Mesenchymal stem cell (in vitro differentiated cells and primary cell): ENCODE measurements at regions not wholly inside any gene's neighbourhood (a gene's known extent, or its start where the extent isn't known, plus 50 kb on each side); places are given as distances from the start of the nearest gene placed in this dataset.

Source experiments
- DNase-seq: peaks from one replicate; pipeline ENCODE4 v3.0.0-alpha.2; 2013
- H2AFZ ChIP-seq: one replicate; pipeline ENCODE4 v1.6.1; 2013; ENCODE audit warnings: low read depth, mild to moderate bottlenecking, control low read depth, inconsistent platforms, low read length, moderate library complexity
- H2AK5ac ChIP-seq: 2 replicates; pipeline ENCODE4 v1.6.1; 2013; ENCODE audit warnings: low read length, moderate library complexity, mild to moderate bottlenecking, inconsistent platforms; ENCODE audit not compliant: severe bottlenecking
- H2BK120ac ChIP-seq: one replicate; pipeline ENCODE4 v1.6.1; 2013; ENCODE audit warnings: low read depth, mild to moderate bottlenecking, inconsistent platforms, low read length, moderate library complexity
- H2BK12ac ChIP-seq, 2 experiments: one replicate each; pipeline ENCODE4 v1.6.1; 2013; ENCODE audit warnings: inconsistent platforms in 2 of 2, low read length in 2 of 2, mild to moderate bottlenecking in 2 of 2, moderate library complexity in 2 of 2, control low read depth in 1 of 2
- H2BK15ac ChIP-seq: one replicate; pipeline ENCODE4 v1.6.1; 2013; ENCODE audit warnings: mild to moderate bottlenecking, low read depth, inconsistent platforms; ENCODE audit not compliant: poor library complexity, severe bottlenecking
- H2BK5ac ChIP-seq: 2 replicates; pipeline ENCODE4 v1.6.1; 2013; ENCODE audit warnings: low read depth, mild to moderate bottlenecking, low read length, control low read depth, inconsistent platforms; ENCODE audit not compliant: poor library complexity, severe bottlenecking
- H3K14ac ChIP-seq, 2 experiments: one replicate each; pipeline ENCODE4 v1.6.1; 2013; ENCODE audit warnings: inconsistent platforms in 2 of 2, low read length in 2 of 2, control low read depth in 1 of 2, mild to moderate bottlenecking in 1 of 2, moderate library complexity in 1 of 2
- H3K18ac ChIP-seq, 2 experiments: one replicate each; pipeline ENCODE4 v1.6.1; 2013; ENCODE audit warnings: inconsistent platforms in 2 of 2, low read length in 2 of 2, control low read depth in 1 of 2, low read depth in 1 of 2, mild to moderate bottlenecking in 1 of 2
- H3K23ac ChIP-seq, 2 experiments: one replicate each; pipeline ENCODE4 v1.6.1; 2013; ENCODE audit warnings: inconsistent platforms in 2 of 2, low read length in 2 of 2, mild to moderate bottlenecking in 2 of 2, moderate library complexity in 2 of 2, control low read depth in 1 of 2
- H3K27ac ChIP-seq: 2 replicates; pipeline ENCODE4 v1.5.1; 2013; ENCODE audit warnings: mild to moderate bottlenecking, moderate library complexity, low read length, control low read depth, inconsistent platforms; ENCODE audit not compliant: poor library complexity, severe bottlenecking
- H3K27me3 ChIP-seq, 2 experiments: 2 replicates each; pipeline versions ENCODE4 v1.6.1 to v1.7.0; 2013; ENCODE audit warnings: low read length in 2 of 2, mild to moderate bottlenecking in 2 of 2, moderate library complexity in 2 of 2, control low read depth in 1 of 2, inconsistent platforms in 1 of 2; ENCODE audit not compliant: control insufficient read depth in 1 of 2, insufficient read depth in 1 of 2
- H3K36me3 ChIP-seq, 2 experiments: 2 replicates each; pipeline versions ENCODE4 v1.6.1 to v1.7.0; 2013; ENCODE audit warnings: low read length in 2 of 2, control low read depth in 1 of 2, inconsistent platforms in 1 of 2, low read depth in 1 of 2, mild to moderate bottlenecking in 1 of 2; ENCODE audit not compliant: insufficient read depth in 2 of 2, control insufficient read depth in 1 of 2
- H3K4ac ChIP-seq, 2 experiments: one replicate each; pipeline ENCODE4 v1.6.1; 2013; ENCODE audit warnings: inconsistent platforms in 2 of 2, low read length in 2 of 2, mild to moderate bottlenecking in 2 of 2, moderate library complexity in 2 of 2, control low read depth in 1 of 2, low read depth in 1 of 2
- H3K4me1 ChIP-seq: 2 replicates; pipeline ENCODE4 v1.6.1; 2013; ENCODE audit warnings: low read depth, low read length, control low read depth; ENCODE audit not compliant: control insufficient read depth, insufficient read depth
- H3K4me2 ChIP-seq: 2 replicates; pipeline ENCODE4 v1.6.1; 2013; ENCODE audit warnings: low read length, mild to moderate bottlenecking, inconsistent platforms; ENCODE audit not compliant: poor library complexity, severe bottlenecking
- H3K4me3 ChIP-seq, 2 experiments: 2 replicates each; pipeline versions ENCODE4 v1.5.1 to v1.7.0; 2013; ENCODE audit warnings: low read length in 2 of 2, mild to moderate bottlenecking in 2 of 2, control low read depth in 1 of 2, low read depth in 1 of 2; ENCODE audit not compliant: insufficient read depth in 1 of 2
- H3K79me1 ChIP-seq: replicated peaks from 2 replicates; pipeline ENCODE4 v1.6.1; 2013; ENCODE audit warnings: mild to moderate bottlenecking, control low read depth, low read length, inconsistent platforms; ENCODE audit not compliant: poor library complexity, severe bottlenecking
- H3K9ac ChIP-seq: 2 replicates; pipeline ENCODE4 v1.7.0; 2013; ENCODE audit warnings: mild to moderate bottlenecking, low read length, moderate library complexity
- H3K9me3 ChIP-seq: 2 replicates; pipeline ENCODE4 v1.7.0; 2013; ENCODE audit warnings: mild to moderate bottlenecking, low read length; ENCODE audit not compliant: control insufficient read depth
- H4K8ac ChIP-seq: one replicate; pipeline ENCODE4 v1.6.1; 2013; ENCODE audit warnings: inconsistent platforms, mild to moderate bottlenecking, low read length, moderate library complexity
- H4K91ac ChIP-seq: one replicate; pipeline ENCODE4 v1.6.1; 2013; ENCODE audit warnings: mild to moderate bottlenecking, low read length, inconsistent platforms
- WGBS: methylation state at CpG from one replicate; pipeline ENCODE4 v1.1.7; 2013; ENCODE audit warnings: mixed read lengths; 5-methylcytosine and 5-hydroxymethylcytosine counted together

DNA sequence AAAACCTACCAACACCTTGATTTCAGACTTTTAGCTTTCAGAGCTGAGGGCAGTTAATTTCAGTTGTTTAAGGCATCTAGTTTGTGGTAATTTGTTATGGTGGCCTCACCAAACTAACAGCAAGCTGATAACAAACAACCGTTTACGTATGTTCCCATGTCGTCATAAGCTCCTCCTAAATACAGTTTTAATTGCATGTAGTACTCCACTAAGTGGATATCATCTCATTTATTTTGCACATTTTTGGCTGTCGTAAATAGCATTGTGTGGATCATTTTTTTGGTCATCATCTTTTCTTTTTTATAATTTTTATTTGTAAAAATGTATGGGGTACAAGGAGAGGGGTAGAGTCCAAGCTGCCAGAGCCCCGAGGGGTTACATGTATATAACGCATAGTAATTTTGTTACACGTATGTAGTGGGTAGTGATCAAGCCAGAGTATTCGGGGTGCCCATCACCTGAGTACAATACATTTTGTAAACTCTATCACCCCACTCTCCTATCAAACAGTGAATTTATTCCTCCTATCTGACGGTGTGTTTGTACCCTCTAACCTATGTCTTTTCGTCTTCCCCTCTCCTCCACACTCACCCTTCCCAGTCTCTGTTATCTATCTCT is 89.2 kb upstream of the MYCN start:
- Histone ChIP-seq H3K9ac (no peak overlapping the region), H2BK12ac (no peak overlapping the region), H2BK15ac (no peak overlapping the region), H3K27ac (no peak overlapping the region), H3K9me3 (no peaks in the 10 kb centered on the region), H2BK5ac (no peak overlapping the region), H3K4me3 (no peak overlapping the region), H2AK5ac (no peak overlapping the region), H2AFZ (no peak overlapping the region), H3K18ac (no peak overlapping the region), H3K23ac (no peak overlapping the region), H4K91ac (no peak overlapping the region), H3K14ac (no peak overlapping the region), H3K79me1 (no peaks in the 10 kb centered on the region), H3K4me1 (no peaks in the 10 kb centered on the region), H3K36me3 (no peaks in the 10 kb centered on the region), H3K4me2 (no peak overlapping the region), H3K27me3 (no peaks in the 10 kb centered on the region), H3K4ac (no peak overlapping the region), H4K8ac (no peak overlapping the region), H2BK120ac (no peak overlapping the region)
- DNase-seq, result no peak
- WGBS, result 90% methylated on average over 5 of the region's 10 CpGs

DNA sequence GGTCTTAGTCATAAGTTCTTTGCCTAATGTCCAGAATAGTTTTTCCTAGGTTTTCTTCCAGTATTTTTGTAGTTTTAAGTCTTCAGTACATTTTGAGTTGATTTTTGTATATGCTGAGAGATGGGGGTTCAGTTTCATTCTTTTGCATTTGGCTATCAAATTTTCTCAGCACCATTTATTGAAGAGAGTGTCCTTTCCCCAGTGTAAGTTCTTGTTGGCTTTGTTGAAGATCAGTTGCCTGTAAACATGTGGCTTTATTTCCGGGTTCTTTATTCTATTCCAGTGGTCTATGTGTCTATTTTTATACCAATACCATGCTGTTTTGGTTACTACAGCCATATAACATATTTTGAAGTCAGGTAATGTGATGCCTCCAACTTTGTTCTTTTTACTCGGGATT is 87.5 kb upstream of the MYCN start:
- Histone ChIP-seq H2AFZ (no peak overlapping the region), H3K4me3 (no peak overlapping the region)

DNA sequence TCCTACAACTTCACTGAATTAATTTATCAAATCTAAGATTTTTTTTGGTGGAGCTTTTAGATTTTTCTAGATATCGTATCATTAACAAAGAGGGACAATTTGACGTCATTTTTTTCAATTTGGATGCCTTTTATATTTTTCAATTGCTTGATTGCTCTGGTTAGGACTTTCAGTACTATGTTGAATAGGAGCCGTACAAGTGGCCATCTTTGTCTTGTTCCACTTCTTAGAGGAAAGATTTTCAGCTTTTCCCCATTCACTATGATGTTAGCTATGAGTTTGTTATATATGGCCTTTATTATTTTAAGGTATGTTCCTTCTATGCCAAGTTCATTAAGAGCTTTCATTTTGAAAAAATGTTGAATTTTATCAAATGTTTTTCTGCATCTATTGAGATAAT is 86.4 kb upstream of the MYCN start:
- no peak for DNase-seq
- H4K8ac ChIP-seq, result no peak overlapping the region
- no peak overlapping the region for H3K27ac ChIP-seq
- peaks cover 0 to 5% of the 10 kb centered on the region in 2 experiments for H3K27me3 ChIP-seq
- H2BK15ac ChIP-seq, result no peak overlapping the region
- 89% methylated on average over 1 of the region's 3 CpGs for WGBS
- H3K14ac ChIP-seq, result no peak overlapping the region
- H3K4me2 ChIP-seq, result no peak overlapping the region
- no peak overlapping the region for H2AK5ac ChIP-seq
- no peak overlapping the region for H2BK120ac ChIP-seq
- H2BK12ac ChIP-seq, result no peak overlapping the region
- H3K23ac ChIP-seq, result no peak overlapping the region
- no peak overlapping the region for H3K4me3 ChIP-seq
- no peaks in the 10 kb centered on the region for H3K79me1 ChIP-seq
- no peak overlapping the region for H3K9ac ChIP-seq
- H2BK5ac ChIP-seq, result no peak overlapping the region
- no peaks in the 10 kb centered on the region for H3K36me3 ChIP-seq
- no peak overlapping the region for H3K4ac ChIP-seq
- no peaks in the 10 kb centered on the region for H3K4me1 ChIP-seq
- no peak overlapping the region for H2AFZ ChIP-seq
- no peaks in the 10 kb centered on the region for H3K9me3 ChIP-seq
- H4K91ac ChIP-seq, result no peak overlapping the region
- H3K18ac ChIP-seq, result no peak overlapping the region

More for the DNA sequence above, 87.5 kb upstream of the MYCN start:
- peaks cover 0 to 5% of the 10 kb centered on the region in 2 experiments for H3K27me3 ChIP-seq
- no peak overlapping the region for H3K4me2 ChIP-seq
- H3K36me3 ChIP-seq, result no peaks in the 10 kb centered on the region
- DNase-seq, result no peak
- H3K9me3 ChIP-seq, result no peaks in the 10 kb centered on the region
- no peak overlapping the region for H4K91ac ChIP-seq
- H3K14ac ChIP-seq, result no peak overlapping the region
- no peak overlapping the region for H2AK5ac ChIP-seq
- H3K4ac ChIP-seq, result no peak overlapping the region
- no peak overlapping the region for H3K27ac ChIP-seq
- no peak overlapping the region for H3K23ac ChIP-seq
- no peaks in the 10 kb centered on the region for H3K4me1 ChIP-seq
- no peak overlapping the region for H2BK15ac ChIP-seq
- no peak overlapping the region for H2BK120ac ChIP-seq
- no peak overlapping the region for H4K8ac ChIP-seq
- H3K9ac ChIP-seq, result no peak overlapping the region
- WGBS, result 89% methylated on average over 1 of the region's 2 CpGs
- H2BK5ac ChIP-seq, result no peak overlapping the region
- no peak overlapping the region for H3K18ac ChIP-seq
- H2BK12ac ChIP-seq, result no peak overlapping the region
- no peaks in the 10 kb centered on the region for H3K79me1 ChIP-seq

DNA sequence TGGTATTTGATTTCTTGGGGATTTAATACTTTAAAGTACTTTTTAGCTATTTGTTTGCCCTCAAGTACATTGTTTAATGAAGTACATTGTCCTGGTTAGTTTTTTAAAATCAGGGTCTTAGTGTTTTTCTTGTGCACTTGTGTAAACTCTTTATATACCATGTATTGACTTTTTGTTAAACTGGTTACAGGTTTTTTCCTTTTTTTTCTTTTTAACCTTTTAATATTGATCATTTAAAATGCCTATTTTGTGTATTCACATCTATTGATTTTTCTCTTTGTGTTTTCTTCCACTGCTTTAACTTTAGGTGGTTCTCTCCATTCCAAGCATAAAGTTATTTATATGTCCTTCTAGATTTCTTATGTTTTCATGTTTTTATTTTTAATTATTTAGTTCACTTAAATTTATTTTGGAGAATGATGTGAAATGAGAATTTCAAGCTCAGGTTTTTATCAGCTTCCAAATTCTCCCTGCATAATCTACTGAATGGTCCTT is 84.5 kb upstream of the MYCN start:
- H2BK12ac ChIP-seq, result no peak overlapping the region
- H3K36me3 ChIP-seq, result no peaks in the 10 kb centered on the region
- H2AFZ ChIP-seq, result no peak overlapping the region
- H2AK5ac ChIP-seq, result no peak overlapping the region
- no peak overlapping the region for H4K8ac ChIP-seq
- H3K79me1 ChIP-seq, result no peaks in the 10 kb centered on the region
- no peaks in the 10 kb centered on the region for H3K9me3 ChIP-seq
- no peak overlapping the region for H3K4me3 ChIP-seq
- no peak overlapping the region for H3K14ac ChIP-seq
- no peak overlapping the region for H3K27ac ChIP-seq
- H3K27me3 ChIP-seq, result peaks cover 0 to 5% of the 10 kb centered on the region in 2 experiments
- no peak overlapping the region for H2BK5ac ChIP-seq
- H4K91ac ChIP-seq, result no peak overlapping the region
- no peak for DNase-seq
- no peak overlapping the region for H3K9ac ChIP-seq
- H3K4me2 ChIP-seq, result no peak overlapping the region
- H3K4me1 ChIP-seq, result no peaks in the 10 kb centered on the region
- no peak overlapping the region for H3K18ac ChIP-seq
- H2BK120ac ChIP-seq, result no peak overlapping the region
- no peak overlapping the region for H2BK15ac ChIP-seq
- H3K4ac ChIP-seq, result no peak overlapping the region
- no peak overlapping the region for H3K23ac ChIP-seq
